Astrocyte (in vitro differentiated cells and primary cell): ENCODE measurements at regions not wholly inside any gene's neighbourhood (a gene's known extent, or its start where the extent isn't known, plus 50 kb on each side); places are given as distances from the start of the nearest gene placed in this dataset.

Source experiments
- DNase-seq: peaks from one replicate; pipeline ENCODE4 v3.0.0-alpha.2; 2010; ENCODE audit warnings: low read depth
- FAIRE-seq: peaks from 2 replicates; lab custom pipeline; 2011; peaks lifted over from hg19 to GRCh38; lab: Jason Lieb, UNC
- H2AFZ ChIP-seq: 2 replicates; pipeline ENCODE4 v1.6.0; 2012; ENCODE audit warnings: low read depth, low read length, inconsistent platforms
- H3K27ac ChIP-seq: 2 replicates; pipeline ENCODE4 v1.5.1; 2011; ENCODE audit warnings: low read depth, low read length, inconsistent platforms
- H3K27me3 ChIP-seq: 2 replicates; pipeline ENCODE4 v1.6.0; 2011; ENCODE audit warnings: low read length, inconsistent platforms; ENCODE audit not compliant: insufficient read depth
- H3K36me3 ChIP-seq: 2 replicates; pipeline ENCODE4 v1.5.1; 2011; ENCODE audit warnings: low read length, inconsistent platforms; ENCODE audit not compliant: insufficient read depth
- H3K4me1 ChIP-seq: 2 replicates; pipeline ENCODE4 v1.5.1; 2011; ENCODE audit warnings: low read length, inconsistent platforms; ENCODE audit not compliant: insufficient read depth
- H3K4me2 ChIP-seq: 2 replicates; pipeline ENCODE4 v1.6.0; 2012; ENCODE audit warnings: low read length, inconsistent platforms
- H3K4me3 ChIP-seq: 2 replicates; pipeline ENCODE4 v1.5.1; 2011; ENCODE audit warnings: low read depth, mild to moderate bottlenecking, low read length, inconsistent platforms; ENCODE audit not compliant: insufficient read depth
- H3K79me2 ChIP-seq: 2 replicates; pipeline ENCODE4 v1.6.0; 2012; ENCODE audit warnings: mild to moderate bottlenecking, low read length, inconsistent platforms; ENCODE audit not compliant: insufficient read depth
- H3K9ac ChIP-seq: 2 replicates; pipeline ENCODE4 v1.6.0; 2012; ENCODE audit warnings: mild to moderate bottlenecking, low read length, inconsistent platforms
- H3K9me3 ChIP-seq: 2 replicates; pipeline ENCODE4 v1.5.1; 2012; ENCODE audit warnings: low read depth, mild to moderate bottlenecking, low read length, inconsistent platforms; ENCODE audit not compliant: insufficient read depth
- H4K20me1 ChIP-seq: 2 replicates; pipeline ENCODE4 v1.6.0; 2012; ENCODE audit warnings: low read length, inconsistent platforms; ENCODE audit not compliant: insufficient read depth
- H3K27ac Mint-ChIP-seq: one replicate; pipeline ENCODE4 v1.8.0; 2021; ENCODE audit warnings: mild to moderate bottlenecking, mixed read lengths; ENCODE audit not compliant: unreplicated experiment
- H3K27me3 Mint-ChIP-seq: one replicate; pipeline ENCODE4 v1.8.0; 2021; ENCODE audit warnings: low read depth, mixed read lengths; ENCODE audit not compliant: unreplicated experiment
- H3K36me3 Mint-ChIP-seq: one replicate; pipeline ENCODE4 v1.8.0; 2021; ENCODE audit warnings: low read depth, mixed read lengths; ENCODE audit not compliant: unreplicated experiment
- H3K4me1 Mint-ChIP-seq: one replicate; pipeline ENCODE4 v1.8.0; 2021; ENCODE audit warnings: low read depth, mixed read lengths; ENCODE audit not compliant: unreplicated experiment
- H3K4me3 Mint-ChIP-seq: one replicate; pipeline ENCODE4 v1.8.0; 2021; ENCODE audit warnings: mild to moderate bottlenecking, moderate library complexity, mixed read lengths; ENCODE audit not compliant: unreplicated experiment
- H3K9me3 Mint-ChIP-seq: one replicate; pipeline ENCODE4 v1.8.0; 2021; ENCODE audit warnings: mild to moderate bottlenecking, mixed read lengths; ENCODE audit not compliant: unreplicated experiment
- CTCF ChIP-seq: IDR thresholded peaks from 2 replicates; pipeline ENCODE4 v1.5.1; 2011; ENCODE audit warnings: low read depth, mild to moderate bottlenecking, inconsistent platforms, low read length, moderate library complexity; ENCODE audit not compliant: insufficient read depth
- EZH2 ChIP-seq: IDR thresholded peaks from 2 replicates; pipeline ENCODE4 v1.6.1; 2012; ENCODE audit warnings: mild to moderate bottlenecking, low read length, inconsistent platforms; ENCODE audit not compliant: insufficient read depth

- Mint-ChIP-seq H3K4me1 (no peaks in the 10 kb centered on the region), H3K9me3 (peaks cover 4% of the 10 kb centered on the region), H3K4me3 (no peak overlapping the region), H3K36me3 (no peaks in the 10 kb centered on the region), H3K27me3 (peaks cover 1% of the 10 kb centered on the region), H3K27ac (peak overlapping the region; percentile 9)
- Histone ChIP-seq H3K27me3 (no peaks in the 10 kb centered on the region), H2AFZ (no peak overlapping the region), H3K9me3 (no peaks in the 10 kb centered on the region), H3K4me2 (no peak overlapping the region), H3K79me2 (no peaks in the 10 kb centered on the region), H3K9ac (no peak overlapping the region), H3K4me1 (no peaks in the 10 kb centered on the region), H3K27ac (no peak overlapping the region), H4K20me1 (no peaks in the 10 kb centered on the region), H3K4me3 (no peak overlapping the region), H3K36me3 (no peaks in the 10 kb centered on the region)
- FAIRE-seq (no peak), DNase-seq (no peak)
- TF ChIP-seq EZH2 (no peak), CTCF (no peak)
Observed at GRCh38 chr5:116847960-116848359, 273.3 kb upstream of the SEMA6A start.

GRCh38 chr5:116844015-116844414 lies 269.4 kb upstream of the SEMA6A start:
- Histone ChIP-seq H3K4me2 (no peak overlapping the region), H2AFZ (no peak overlapping the region), H3K27me3 (no peaks in the 10 kb centered on the region), H3K79me2 (no peaks in the 10 kb centered on the region), H3K36me3 (no peaks in the 10 kb centered on the region), H3K4me1 (no peaks in the 10 kb centered on the region), H3K9ac (no peak overlapping the region), H3K9me3 (no peaks in the 10 kb centered on the region), H4K20me1 (no peaks in the 10 kb centered on the region), H3K27ac (no peak overlapping the region), H3K4me3 (no peak overlapping the region)
- no peak for FAIRE-seq
- H3K27ac Mint-ChIP-seq = no peak overlapping the region
- H3K36me3 Mint-ChIP-seq = no peaks in the 10 kb centered on the region
- TF ChIP-seq EZH2 (no peak), CTCF (no peak)
- DNase-seq = no peak
- no peak overlapping the region for H3K4me3 Mint-ChIP-seq
- peaks cover 1% of the 10 kb centered on the region for H3K27me3 Mint-ChIP-seq
- H3K4me1 Mint-ChIP-seq = no peaks in the 10 kb centered on the region
- H3K9me3 Mint-ChIP-seq = peaks cover 4% of the 10 kb centered on the region

GRCh38 chr5:116842514-116842961 lies 267.9 kb upstream of the SEMA6A start:
- no peaks in the 10 kb centered on the region for H3K4me1 Mint-ChIP-seq
- FAIRE-seq (no peak), DNase-seq (no peak)
- peaks cover 4% of the 10 kb centered on the region for H3K9me3 Mint-ChIP-seq
- no peaks in the 10 kb centered on the region for H3K36me3 ChIP-seq
- no peak overlapping the region for H3K9ac ChIP-seq
- no peak overlapping the region for H3K27ac ChIP-seq
- no peak overlapping the region for H3K4me2 ChIP-seq
- no peak overlapping the region for H3K4me3 ChIP-seq
- TF ChIP-seq CTCF = no peak
- TF ChIP-seq EZH2 = no peak
- H3K4me1 ChIP-seq = no peaks in the 10 kb centered on the region
- H3K36me3 Mint-ChIP-seq = no peaks in the 10 kb centered on the region
- no peaks in the 10 kb centered on the region for H3K9me3 ChIP-seq
- no peak overlapping the region for H2AFZ ChIP-seq
- H3K27me3 Mint-ChIP-seq = no peaks in the 10 kb centered on the region
- no peaks in the 10 kb centered on the region for H4K20me1 ChIP-seq
- no peak overlapping the region for H3K4me3 Mint-ChIP-seq
- no peak overlapping the region for H3K27ac Mint-ChIP-seq
- H3K79me2 ChIP-seq = no peaks in the 10 kb centered on the region
- no peaks in the 10 kb centered on the region for H3K27me3 ChIP-seq
